Muscle of leg (tissue), 3 donors: ENCODE measurements at regions not wholly inside any gene's neighbourhood (a gene's known extent, or its start where the extent isn't known, plus 50 kb on each side); places are given as distances from the start of the nearest gene placed in this dataset.

Source experiments
- DNase-seq: peaks from one replicate; pipeline ENCODE4 v3.0.0; 2013
- H3K27ac ChIP-seq: one replicate; pipeline ENCODE4 v1.5.1; 2013; ENCODE audit warnings: mild to moderate bottlenecking, low read length, control low read depth
- H3K27me3 ChIP-seq: one replicate; pipeline ENCODE4 v1.6.1; 2013; ENCODE audit warnings: low read length; ENCODE audit not compliant: control insufficient read depth, insufficient read depth
- H3K36me3 ChIP-seq: one replicate; pipeline ENCODE4 v1.6.1; 2013; ENCODE audit warnings: low read length; ENCODE audit not compliant: control insufficient read depth, insufficient read depth
- H3K4me1 ChIP-seq: one replicate; pipeline ENCODE4 v1.6.1; 2013; ENCODE audit warnings: low read length; ENCODE audit not compliant: control insufficient read depth, insufficient read depth
- H3K4me3 ChIP-seq: one replicate; pipeline ENCODE4 v1.5.1; 2013; ENCODE audit warnings: low read length, control low read depth
- H3K9me3 ChIP-seq: replicated peaks from 2 replicates; pipeline ENCODE4 v1.6.1; 2013; ENCODE audit warnings: low read depth, low read length; ENCODE audit not compliant: control insufficient read depth
- WGBS: methylation state at CpG from one replicate; pipeline ENCODE4 v1.1.5; 2013; ENCODE audit warnings: missing lambda C conversion rate; ENCODE audit not compliant: insufficient coverage; 5-methylcytosine and 5-hydroxymethylcytosine counted together

- WGBS = 14% methylated on average over 1 of the region's 6 CpGs
- Histone ChIP-seq H3K9me3 (no peaks in the 10 kb centered on the region), H3K4me1 (peaks cover 2% of the 10 kb centered on the region), H3K36me3 (no peaks in the 10 kb centered on the region), H3K27me3 (no peaks in the 10 kb centered on the region), H3K4me3 (no peak overlapping the region), H3K27ac (no peak overlapping the region)
- DNase-seq = peak; percentile 9
These were observed 315.6 kb downstream of the IRS1 start for GRCh38 chr2:226483745-226484619.

DNA sequence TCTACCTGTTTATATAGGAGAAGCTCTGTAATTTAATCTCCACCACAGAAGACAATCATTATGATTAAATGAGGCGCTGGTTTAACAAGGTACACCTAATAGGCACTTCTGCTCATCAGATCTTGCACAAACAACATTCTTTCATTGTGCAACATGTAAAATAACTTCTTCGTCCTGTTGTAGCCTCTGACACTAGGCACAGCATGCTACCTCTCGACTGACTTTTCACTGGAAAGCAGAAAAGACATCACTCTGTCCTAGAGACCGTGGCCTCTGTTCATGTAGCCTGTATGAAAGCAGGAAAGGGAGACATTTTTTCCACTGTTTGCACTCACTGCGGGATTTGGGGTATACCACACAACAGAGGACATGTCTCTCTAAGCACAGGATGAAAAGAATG is 316.5 kb downstream of the IRS1 start:
- no peak overlapping the region for H3K27ac ChIP-seq
- peaks cover 4% of the 10 kb centered on the region for H3K4me1 ChIP-seq
- WGBS = 68% methylated on average over 3 of the region's 5 CpGs
- no peaks in the 10 kb centered on the region for H3K9me3 ChIP-seq
- no peaks in the 10 kb centered on the region for H3K36me3 ChIP-seq
- no peaks in the 10 kb centered on the region for H3K27me3 ChIP-seq
- no peak for DNase-seq
- no peak overlapping the region for H3K4me3 ChIP-seq

- Histone ChIP-seq H3K4me3 (no peak overlapping the region), H3K27me3 (no peaks in the 10 kb centered on the region), H3K36me3 (no peaks in the 10 kb centered on the region), H3K27ac (peak overlapping the region; percentile 45), H3K4me1 (peaks cover 2% of the 10 kb centered on the region), H3K9me3 (no peaks in the 10 kb centered on the region)
- WGBS = 62% methylated on average over 6 of the region's 8 CpGs
- peak; percentile 28 for DNase-seq
These were observed 321.4 kb downstream of the IRS1 start for GRCh38 chr2:226478109-226478809.

GRCh38 chr2:226477221-226478108 is 322.2 kb downstream of the IRS1 start:
- Histone ChIP-seq H3K4me3 (no peak overlapping the region), H3K4me1 (peaks cover 2% of the 10 kb centered on the region), H3K36me3 (no peaks in the 10 kb centered on the region), H3K27me3 (no peaks in the 10 kb centered on the region), H3K9me3 (no peaks in the 10 kb centered on the region), H3K27ac (peak overlapping the region; percentile 45)
- peak; percentile 72 for DNase-seq
- 51% methylated on average over 4 of the region's 10 CpGs for WGBS

GRCh38 chr2:226475650-226476049 is 324.0 kb downstream of the IRS1 start:
- Histone ChIP-seq H3K27me3 (no peaks in the 10 kb centered on the region), H3K36me3 (no peaks in the 10 kb centered on the region), H3K27ac (no peak overlapping the region), H3K4me3 (no peak overlapping the region), H3K9me3 (no peaks in the 10 kb centered on the region), H3K4me1 (peaks cover 2% of the 10 kb centered on the region)
- DNase-seq = no peak
- WGBS = no CpG with 5 or more reads among the region's 2 CpGs

DNA sequence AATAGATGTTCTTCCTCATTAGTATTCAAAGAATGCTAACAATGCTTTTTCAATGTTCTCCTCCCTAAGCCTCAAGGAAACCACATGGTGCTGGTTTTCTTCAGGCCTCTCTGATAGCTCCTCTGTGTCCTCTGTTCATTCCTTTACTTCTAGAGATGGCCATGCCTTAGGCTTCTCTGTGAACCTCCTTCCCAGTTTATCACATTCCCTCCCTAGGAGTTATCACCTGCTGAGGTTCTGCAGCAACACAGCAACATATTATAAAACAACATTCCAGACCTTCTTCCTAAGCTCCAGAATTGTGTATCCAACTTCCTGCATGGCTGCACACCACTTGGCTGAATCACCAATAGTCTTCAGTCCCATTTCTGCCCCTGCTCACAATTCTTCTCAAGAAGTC is 325.5 kb downstream of the IRS1 start:
- no peak overlapping the region for H3K27ac ChIP-seq

GRCh38 chr2:226471987-226472470 is 327.6 kb downstream of the IRS1 start:
- peak; percentile 30 for DNase-seq
- Histone ChIP-seq H3K27ac (no peak overlapping the region), H3K4me3 (no peak overlapping the region), H3K9me3 (no peaks in the 10 kb centered on the region), H3K27me3 (no peaks in the 10 kb centered on the region), H3K4me1 (no peaks in the 10 kb centered on the region), H3K36me3 (no peaks in the 10 kb centered on the region)
- no CpG with 5 or more reads among the region's 2 CpGs for WGBS

More for the DNA sequence above, 325.5 kb downstream of the IRS1 start:
- DNase-seq = no peak
- H3K36me3 ChIP-seq = no peaks in the 10 kb centered on the region
- no peak overlapping the region for H3K4me3 ChIP-seq
- peaks cover 2% of the 10 kb centered on the region for H3K4me1 ChIP-seq
- no peaks in the 10 kb centered on the region for H3K27me3 ChIP-seq
- no peaks in the 10 kb centered on the region for H3K9me3 ChIP-seq

DNA sequence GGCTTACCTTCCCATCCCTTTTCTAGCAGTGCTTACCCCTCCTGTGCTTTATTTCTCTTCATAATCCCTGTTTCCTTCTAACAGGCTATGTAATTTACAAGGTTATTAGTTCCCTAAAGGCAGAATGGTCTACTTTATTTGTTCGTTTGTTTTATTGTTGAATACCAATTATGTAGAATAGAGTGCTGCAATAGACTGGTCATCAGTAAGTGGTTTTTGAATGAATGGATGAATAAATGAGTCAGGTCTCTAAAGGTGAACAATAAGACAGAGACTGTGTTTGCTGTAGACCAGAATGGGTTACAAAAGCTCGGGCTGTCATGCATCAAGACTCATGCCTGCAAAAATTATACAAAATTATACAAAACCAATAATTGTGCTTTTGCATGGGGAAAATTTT is 332.0 kb downstream of the IRS1 start:
- H3K27me3 ChIP-seq = no peaks in the 10 kb centered on the region
- H3K4me3 ChIP-seq = no peak overlapping the region
- no peaks in the 10 kb centered on the region for H3K4me1 ChIP-seq
- WGBS = no CpG with 5 or more reads among the region's 2 CpGs
- H3K9me3 ChIP-seq = peaks cover 2% of the 10 kb centered on the region
- no peak for DNase-seq
- no peaks in the 10 kb centered on the region for H3K36me3 ChIP-seq
- no peak overlapping the region for H3K27ac ChIP-seq

- H3K36me3 ChIP-seq = no peaks in the 10 kb centered on the region
- DNase-seq = no peak
- 55% methylated on average over 4 of the region's 6 CpGs for WGBS
- H3K27me3 ChIP-seq = no peaks in the 10 kb centered on the region
- H3K9me3 ChIP-seq = peaks cover 2% of the 10 kb centered on the region
- no peak overlapping the region for H3K27ac ChIP-seq
- no peaks in the 10 kb centered on the region for H3K4me1 ChIP-seq
- H3K4me3 ChIP-seq = no peak overlapping the region
These were observed 332.4 kb downstream of the IRS1 start for GRCh38 chr2:226467221-226467620.

GRCh38 chr2:226466589-226466988 is 333.0 kb downstream of the IRS1 start:
- no peaks in the 10 kb centered on the region for H3K36me3 ChIP-seq
- no peak overlapping the region for H3K27ac ChIP-seq
- DNase-seq = no peak
- H3K27me3 ChIP-seq = no peaks in the 10 kb centered on the region
- H3K4me3 ChIP-seq = no peak overlapping the region
- WGBS = 91% methylated on average over 2 of the region's 2 CpGs
- H3K4me1 ChIP-seq = no peaks in the 10 kb centered on the region
- H3K9me3 ChIP-seq = peaks cover 2% of the 10 kb centered on the region
